Kidney tubule cell (primary cell): ENCODE measurements at regions not wholly inside any gene's neighbourhood (a gene's known extent, or its start where the extent isn't known, plus 50 kb on each side); places are given as distances from the start of the nearest gene placed in this dataset.

Source experiments
- DNase-seq: peaks from one replicate; pipeline ENCODE4 v3.0.0-alpha.2; 2018; ENCODE audit warnings: low spot score

DNA sequence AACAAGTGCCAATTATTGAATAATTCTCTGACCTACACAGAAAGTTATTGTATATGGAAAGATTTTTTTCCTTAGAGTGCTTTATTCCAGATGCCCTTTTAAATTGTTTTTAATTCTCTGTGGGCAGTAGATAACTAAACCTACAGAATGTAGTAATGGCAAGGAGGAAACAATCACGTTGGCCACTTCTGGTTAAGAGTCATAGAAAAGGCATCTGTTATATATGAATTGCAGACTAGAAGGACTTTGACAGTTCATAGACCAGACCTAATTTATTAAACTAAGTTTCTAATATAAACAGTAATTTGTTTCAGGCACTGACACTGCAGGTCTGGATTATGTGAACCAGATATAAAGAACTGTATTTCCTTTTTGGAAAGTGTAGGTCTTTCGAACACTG, 607.5 kb downstream of the PLCL1 start:
- no peak for DNase-seq

DNA sequence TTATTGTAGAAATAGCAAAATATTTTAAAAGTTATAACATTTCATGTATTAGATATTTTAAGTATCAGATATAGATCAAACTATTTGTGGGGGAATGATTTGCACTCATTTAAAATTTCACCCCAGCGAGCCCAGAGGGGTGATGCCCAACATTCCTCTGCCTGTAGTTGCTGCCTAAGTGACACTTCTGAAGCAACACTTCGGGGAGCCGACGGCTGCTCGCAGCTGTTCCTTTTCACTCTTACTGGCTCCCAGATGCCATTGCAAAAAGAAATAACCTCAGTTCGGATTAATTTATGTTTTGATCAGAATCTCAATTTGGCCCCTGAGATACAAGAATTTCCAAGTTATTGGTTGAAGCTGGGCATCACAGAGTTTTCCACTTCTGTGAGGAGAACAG, 603.8 kb downstream of the PLCL1 start:
- DNase-seq, result no peak

DNA sequence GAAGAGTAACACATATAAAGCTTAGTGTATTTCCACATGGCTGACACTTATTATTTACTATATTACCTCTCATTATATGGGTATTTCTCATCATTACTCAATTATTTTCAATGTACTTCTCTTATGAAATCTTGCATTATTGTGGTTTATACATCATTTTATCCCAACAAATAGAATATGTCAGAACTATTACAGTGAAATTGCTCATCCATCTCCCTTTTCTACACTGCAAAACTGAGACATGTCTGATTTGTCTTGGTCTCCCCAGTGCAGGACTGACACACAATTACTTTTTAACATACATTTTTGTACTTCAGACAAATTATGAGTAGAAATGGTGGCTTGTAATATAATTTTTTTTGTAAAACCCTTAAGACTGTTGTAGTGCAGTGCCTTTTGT, 600.9 kb downstream of the PLCL1 start:
- no peak for DNase-seq

DNA sequence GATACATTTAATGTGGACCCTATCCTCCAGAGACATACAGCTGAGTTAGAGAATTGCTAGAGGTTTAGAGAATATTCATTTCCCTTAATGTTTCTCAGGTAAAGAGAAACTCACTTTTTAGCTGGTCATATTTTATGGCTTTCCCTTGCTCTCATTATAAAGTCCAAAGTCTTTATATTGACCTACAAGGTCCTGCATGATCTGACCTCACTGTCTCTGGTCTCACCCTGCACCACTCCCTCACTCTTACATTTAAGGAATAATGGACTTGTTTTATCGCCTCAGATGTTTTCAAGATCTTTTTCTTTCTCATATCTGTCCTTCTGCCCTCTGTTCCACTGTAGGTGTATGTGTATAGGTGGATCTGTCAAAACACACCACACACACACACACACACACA, 597.3 kb downstream of the PLCL1 start:
- DNase-seq, result no peak

DNA sequence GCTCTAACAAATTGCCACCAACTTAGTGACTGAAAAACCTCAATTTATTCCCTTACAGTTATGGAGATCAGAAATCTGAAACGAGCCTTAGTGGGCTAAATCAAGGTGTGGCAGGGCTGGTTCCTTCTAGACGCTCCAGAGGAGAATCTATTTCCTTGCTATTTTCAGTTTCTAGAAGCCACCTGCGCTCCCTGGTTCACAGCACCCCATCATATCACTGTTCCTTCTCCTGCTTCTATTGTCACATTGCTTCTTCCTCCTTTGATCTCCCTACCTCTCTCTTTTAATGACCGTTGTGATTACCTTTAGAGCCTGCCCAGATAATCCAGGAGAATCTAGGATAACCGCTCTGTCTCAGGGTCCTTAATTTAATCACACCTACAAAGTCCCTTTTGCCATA, 596.6 kb downstream of the PLCL1 start:
- DNase-seq, result no peak

DNA sequence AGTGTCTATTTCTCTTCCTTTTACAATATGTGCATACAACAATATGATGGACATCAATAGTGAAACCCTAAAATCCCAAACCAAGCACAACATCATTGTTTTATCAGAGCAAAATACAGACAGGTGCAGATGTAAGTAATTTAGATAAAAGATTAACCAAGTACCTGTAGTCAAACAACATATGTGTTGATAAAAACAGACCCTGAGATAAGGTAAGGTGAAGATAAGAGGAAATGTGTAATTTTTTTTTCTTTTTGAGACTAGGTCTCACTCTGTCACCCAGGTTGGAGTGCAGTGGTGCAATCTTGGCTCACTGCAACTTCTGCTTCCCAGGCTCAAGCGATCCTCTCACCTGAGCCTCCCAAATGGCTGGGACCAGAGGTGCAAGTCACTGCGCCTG, 589.8 kb downstream of the PLCL1 start:
- DNase-seq, result no peak

DNA sequence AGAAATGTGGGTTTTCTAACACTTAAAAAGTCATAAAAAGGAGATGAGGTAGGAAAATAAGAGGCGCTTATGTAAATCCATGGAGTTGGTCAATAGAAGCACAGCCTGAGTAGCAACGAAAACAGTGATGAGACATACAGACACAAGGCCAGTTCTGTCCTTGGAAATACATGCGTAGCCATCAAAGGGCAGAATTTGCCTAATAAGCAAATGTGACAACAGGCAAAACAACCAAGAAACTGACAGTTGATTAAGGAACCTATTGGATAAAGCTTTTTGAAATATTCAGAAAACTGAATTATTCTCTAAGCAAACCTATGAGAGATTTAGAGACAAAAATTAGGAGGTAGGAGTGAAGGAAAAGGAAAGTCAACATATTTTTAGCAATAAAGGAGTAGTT, 586.3 kb downstream of the PLCL1 start:
- DNase-seq, result no peak

DNA sequence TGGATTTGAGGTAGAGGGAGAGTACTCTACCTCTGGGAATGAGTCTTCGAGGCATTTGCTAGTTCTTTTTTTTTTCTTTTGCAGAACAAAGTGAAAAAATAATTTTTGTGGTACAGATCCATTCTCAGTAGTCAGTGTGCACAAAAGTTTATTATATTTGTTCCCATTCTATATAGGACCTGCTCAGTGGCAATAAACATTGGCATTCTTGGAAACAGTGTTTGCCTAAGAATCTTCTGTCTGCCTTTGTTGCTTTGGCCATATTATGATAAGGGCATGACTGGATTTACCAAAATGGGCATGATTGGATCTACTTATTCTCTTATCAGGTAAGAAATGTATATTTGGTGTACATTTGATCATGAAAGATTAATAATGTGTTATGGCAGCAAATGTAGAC, 583.3 kb downstream of the PLCL1 start:
- DNase-seq, result no peak

DNA sequence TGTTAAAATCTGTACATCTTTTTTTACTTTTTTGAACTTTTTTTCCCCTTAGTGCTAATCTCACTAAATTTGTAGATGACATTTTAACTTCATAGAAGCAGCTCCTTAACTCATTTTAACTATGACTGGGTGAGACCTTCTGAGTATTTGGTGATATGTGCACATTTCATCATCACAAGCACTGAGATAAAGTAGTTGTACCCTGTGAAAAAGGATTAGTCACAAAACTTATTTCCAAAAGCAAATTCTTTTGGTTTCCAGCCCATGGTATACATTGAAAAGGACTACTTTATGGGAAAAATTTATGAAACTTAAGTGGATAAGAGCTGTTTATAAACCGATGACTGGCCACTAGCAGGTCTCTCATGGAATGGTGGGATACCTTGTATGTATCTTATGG, 581.5 kb downstream of the PLCL1 start:
- DNase-seq, result no peak

DNA sequence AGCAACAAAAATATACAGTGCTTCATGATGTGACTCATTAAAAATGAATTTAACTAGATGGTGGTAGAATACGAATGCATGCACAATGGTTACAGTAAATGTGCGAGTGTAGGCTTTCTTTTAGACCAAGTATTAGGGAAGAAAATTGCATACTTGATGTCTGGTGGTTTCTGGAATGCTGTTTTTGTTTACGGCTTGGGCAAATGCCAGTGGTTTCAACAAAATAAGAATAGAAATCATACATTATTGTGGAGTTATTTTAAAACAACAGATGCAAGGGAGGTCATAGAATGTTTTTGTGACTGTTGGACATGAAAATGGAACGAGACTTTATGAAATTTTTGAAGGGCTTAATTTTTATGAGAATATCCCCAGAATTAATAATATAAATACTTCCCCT, 580.9 kb downstream of the PLCL1 start:
- no peak for DNase-seq

DNA sequence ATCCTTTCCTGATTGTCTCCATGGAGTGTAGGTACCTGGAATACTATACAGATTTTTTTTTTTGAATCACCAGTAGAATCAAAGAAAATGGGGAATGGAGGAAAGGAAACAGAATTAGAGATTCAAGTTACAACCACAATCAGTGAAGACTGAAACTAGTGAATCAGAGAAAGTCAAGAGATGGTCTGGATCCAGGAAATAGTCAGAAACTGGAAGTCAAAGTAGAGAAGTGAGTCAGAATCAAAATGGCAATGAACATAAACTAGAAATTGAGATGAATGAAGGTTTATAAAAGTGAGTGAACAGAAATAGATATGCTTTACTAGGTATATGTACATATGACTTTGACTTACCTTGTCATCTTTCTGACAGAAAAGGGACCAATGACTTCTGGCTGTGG, 579.0 kb downstream of the PLCL1 start:
- DNase-seq, result peak; percentile 22

DNA sequence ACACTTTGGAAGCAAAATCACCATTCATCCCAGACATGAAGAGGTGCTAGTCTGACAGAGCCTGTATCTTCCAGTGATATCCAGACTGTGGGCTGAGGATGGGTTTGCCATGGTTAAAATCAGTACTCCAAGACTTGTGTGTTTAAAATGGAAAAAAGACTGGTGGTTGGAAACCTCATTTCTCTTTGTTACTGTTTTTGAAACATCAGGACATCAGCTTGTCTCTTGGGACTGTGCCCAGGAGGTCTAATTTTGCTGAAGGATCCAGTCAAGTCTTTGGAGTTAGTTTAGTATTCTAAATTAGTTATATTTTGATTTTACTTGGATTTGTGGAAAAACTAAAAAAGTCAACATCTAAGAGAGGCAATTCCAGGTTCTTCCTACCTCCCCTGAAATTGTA, 578.4 kb downstream of the PLCL1 start:
- DNase-seq, result no peak

DNA sequence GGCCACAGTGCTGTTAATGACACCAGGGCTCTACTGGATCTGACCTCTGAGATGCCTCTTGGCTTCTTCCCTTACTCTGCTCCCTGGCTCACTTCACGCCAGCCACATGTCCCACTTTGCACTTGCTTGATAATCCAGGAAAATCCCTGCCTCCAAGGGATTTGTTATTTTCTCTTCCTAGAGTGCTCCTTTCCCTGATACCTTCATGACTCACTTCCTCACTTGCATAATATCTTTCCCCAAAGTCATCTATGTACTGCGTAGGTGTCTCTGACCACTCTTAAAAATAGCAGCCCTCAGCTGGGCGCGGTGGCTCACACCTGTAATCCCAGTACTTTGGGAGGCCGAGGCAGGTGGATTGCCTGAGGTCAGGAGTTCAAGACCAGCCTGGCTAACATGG, 572.3 kb downstream of the PLCL1 start:
- peak; percentile 13 for DNase-seq

DNA sequence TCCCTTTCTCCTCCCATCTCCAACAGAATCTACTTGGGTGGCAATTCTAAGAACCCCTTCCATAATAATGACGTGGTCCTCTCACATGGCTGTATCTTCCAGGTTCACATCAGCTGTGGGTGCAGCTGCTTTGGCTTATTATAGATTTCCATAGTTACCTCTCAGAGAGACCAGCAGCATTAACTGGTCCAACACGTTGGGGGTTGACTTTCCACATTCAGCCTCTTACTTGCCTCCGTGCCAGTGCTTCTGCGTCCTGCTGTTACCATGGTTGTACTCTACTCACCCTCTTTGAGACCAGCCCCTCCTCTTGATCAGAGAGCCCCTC, 570.7 kb downstream of the PLCL1 start:
- DNase-seq, result no peak

DNA sequence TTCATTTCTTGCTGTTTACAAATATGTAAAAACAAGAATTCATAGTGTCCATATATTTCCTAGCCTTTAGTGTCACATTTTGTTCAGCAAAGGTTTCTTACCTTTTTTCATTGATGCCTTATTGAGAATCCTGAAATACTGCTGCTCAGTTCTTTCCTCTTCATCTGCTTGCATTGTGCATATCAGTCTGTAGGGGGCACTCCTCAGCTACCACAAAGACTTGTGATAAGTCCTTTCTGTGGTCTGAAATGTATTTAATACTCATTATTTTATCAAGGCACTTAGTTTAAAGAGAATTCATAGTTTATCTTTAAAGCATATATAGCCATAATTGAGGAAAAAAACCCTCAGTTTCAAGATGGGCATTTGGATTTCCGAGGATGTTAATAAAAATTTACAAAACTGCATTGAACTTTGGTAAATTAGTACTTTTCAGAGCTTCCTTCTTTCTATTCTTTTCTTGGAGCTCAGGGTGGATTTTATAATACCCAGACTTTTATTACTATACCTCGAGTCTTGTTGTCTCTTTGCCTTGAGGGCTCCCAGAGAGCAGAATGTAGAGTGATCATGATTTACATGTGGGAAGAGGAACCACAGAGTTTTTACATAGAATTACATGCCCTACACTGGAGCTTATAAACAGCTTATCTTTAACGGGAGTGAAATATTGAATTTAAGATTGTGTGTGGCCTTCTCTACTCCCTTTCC, 570.1 kb downstream of the PLCL1 start:
- DNase-seq, result peak; percentile 63

DNA sequence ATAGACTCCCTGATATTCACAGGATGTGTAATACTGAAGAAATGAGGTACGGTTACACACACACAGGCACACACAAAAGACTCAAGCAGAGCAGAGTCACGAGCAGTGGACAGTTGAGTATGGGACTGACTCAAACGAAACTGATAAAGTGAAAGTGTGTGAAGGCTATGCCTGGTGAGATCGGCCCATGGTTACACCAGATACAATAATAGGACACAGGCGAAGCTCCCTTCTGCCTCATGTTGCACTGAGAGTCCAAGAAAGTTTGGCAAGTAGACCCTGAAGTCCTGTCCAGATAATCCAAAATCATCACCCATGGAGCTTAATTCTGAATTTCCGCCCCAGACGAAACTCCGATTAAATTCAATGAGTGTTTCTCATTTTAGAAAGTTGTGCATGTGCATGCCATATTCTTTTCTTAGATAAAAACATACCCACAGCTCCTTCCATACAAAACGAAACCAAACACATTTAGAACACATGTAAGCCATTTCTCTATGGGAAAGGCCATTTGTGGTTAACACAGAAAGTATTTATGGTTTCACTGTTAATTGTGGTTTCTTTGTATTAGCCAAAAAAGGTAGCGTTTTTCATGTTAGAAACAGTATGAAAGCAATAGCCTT, 567.6 kb downstream of the PLCL1 start:
- no peak for DNase-seq

DNA sequence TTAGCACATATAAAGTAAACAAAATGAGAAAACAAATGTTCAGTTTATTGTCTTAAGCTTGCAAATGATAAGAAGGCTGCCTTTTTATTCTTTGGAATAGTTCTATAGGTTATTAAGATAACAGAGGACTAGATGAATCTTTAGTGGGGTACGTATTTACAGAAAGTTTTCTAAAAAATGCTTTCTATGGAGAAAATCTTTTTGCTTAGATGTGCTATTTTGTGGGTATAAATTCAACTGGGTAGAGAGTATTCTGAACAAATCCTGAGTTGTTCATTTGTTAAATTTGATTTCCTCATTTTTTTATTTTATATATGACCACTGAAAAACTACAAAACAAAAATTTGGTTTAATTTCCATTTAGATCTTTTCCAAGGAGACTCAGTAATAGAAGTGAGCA, 566.9 kb downstream of the PLCL1 start:
- DNase-seq, result no peak

DNA sequence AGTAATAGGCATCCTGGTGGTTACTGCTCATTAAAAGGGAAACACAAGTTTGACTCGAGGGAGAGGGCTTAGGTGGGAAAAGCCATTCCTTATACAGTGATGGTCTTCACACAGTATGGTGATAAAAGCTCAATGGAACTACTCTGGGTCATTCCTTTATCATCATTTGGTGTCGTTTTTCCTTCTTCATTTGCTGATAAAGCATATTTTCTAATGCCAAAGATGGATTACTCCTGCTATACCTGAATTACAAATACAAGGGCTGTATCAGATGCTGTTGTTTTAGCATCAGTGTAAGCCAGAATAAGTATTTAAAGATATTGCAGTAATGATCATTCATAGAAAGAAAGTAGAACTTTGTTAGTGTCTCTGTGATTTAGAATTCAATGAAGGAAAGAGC, 563.7 kb downstream of the PLCL1 start:
- no peak for DNase-seq

DNA sequence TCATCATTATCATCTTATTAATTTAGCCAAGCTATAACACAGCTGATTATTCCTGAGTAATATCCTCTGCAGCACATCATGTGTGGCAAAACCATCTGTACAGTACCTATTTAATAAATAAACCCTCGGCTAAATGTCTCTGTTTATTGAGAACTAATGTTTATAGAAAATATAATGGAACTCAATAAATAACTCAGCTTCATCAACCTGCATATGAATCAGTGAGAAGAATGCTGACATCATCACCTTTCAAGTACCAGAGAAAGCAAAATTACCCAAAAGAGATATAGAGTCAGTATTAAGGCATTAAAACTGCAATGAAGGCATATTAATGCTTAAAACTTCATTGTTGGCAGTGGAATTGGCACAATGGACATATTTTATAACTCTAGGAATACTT, 558.3 kb downstream of the PLCL1 start:
- DNase-seq, result no peak

DNA sequence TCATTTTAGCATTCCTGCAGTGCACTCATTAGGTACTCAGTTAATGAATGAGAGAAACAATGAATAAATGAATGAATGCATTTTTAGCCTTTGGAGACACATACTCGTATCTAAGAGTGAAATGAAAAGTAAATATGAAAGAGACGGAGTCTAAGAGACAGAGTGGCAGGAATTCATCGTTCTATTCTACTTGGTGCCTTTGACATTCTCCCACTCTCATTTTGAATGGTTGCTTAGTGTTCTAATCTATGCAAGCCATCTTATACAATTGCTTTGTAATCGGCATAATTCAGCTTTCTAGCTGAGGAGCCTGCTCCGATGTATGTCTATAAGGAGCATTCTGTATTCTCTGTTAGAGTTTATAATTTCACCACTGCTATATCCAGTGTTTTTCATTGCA, 554.9 kb downstream of the PLCL1 start:
- no peak for DNase-seq

DNA sequence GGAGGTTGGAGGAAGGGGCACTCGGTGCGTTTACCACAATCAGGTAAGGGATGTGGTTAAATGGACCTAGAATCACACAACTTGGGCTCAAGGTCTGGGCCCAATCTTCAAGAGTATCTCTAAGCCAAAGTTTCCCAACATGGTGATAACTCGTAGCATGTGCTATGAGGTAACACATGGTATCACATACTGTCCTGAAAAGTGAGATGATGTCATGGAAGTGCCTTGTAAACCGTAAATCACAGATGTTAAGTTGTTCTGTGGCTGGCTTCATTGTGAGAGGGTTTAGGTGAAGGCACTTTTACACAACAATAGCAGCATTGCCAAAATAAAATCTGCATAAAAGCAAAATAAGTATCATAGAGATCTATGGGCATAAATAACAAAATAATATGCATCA, 551.8 kb downstream of the PLCL1 start:
- no peak for DNase-seq

DNA sequence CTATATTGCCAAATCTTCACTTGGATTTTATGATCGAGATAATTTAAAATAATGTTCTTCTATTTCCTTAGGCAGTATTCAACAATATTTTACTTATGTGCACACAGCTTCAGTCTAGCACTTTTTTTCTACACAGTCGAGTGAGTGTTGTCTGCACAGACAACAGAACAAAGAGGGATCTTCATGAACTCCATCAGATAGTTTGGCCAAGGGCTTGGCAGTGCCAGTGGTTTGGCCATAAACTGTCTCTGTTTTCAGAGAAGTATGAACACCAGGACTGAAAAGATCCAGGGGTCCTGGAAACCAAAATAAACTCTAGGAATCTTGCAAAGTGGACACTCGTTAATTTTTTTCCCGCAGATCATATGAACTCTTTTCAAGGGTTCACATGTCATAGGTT, 547.3 kb downstream of the PLCL1 start:
- no peak for DNase-seq

DNA sequence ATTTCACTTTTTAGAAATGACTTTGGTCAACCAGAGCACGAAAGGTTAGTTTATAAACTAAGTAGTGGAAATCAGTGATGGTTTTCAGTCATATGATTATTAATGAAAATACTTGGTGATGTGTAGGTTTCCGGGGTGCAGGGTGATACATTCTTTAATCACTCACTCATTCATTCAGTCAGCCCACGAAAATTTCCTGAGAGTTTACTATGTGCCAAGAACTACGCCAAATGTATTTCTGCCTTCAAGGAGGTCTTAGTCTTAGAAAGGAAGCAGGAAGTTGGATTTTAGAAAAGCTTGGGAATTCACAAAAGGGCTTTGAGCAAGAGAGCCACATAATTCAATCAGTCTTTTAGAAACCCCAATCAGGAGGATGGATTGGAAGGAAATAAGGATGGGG, 543.6 kb downstream of the PLCL1 start:
- peak; percentile 5 for DNase-seq

DNA sequence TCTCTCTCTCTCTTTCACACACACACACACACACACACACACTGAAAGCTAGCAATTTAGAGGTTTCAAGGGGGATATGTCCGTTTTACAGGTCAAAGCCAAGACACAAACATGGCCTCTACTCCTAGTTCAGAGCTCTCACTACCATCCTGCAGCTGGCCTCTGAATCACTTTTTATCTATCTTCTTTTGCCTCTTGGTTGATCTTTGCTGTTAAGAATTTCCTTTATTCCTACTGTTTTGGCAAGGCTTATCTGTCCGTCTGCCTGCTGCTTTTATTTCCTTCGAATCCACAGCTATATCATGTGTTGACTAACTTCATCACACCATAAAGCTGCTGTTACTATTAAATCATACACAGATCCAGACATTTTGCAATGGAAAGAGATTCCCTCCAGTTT, 543.0 kb downstream of the PLCL1 start:
- no peak for DNase-seq

DNA sequence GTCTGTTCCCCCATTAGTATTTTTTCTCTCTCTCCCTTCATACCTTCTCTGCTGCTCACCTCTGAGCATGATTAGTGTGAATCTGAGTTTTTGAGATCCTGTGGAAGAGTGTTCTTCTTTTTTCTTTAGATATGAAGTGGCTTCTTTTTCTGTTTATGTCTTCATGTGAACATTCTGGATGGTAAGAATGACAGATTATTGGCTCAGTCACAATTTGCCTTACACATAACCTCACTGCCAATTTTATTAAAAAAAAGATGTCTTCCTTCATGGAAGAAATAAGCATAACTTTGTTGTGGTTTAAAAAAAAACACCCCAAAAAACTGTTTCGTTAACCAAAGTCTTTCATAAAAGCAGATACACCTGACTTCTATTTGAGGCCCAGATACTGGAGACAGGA, 539.1 kb downstream of the PLCL1 start:
- no peak for DNase-seq
